HG02642 (cell line): ENCODE measurements at regions not wholly inside any gene's neighbourhood (a gene's known extent, or its start where the extent isn't known, plus 50 kb on each side); places are given as distances from the start of the nearest gene placed in this dataset.

ENCODE experiments used
- ATAC-seq: cut with Tn5 transposase; IDR thresholded peaks from one replicate; pipeline ENCODE4 v1.9.1; 2021; ENCODE audit warnings: mild to moderate bottlenecking; ENCODE audit not compliant: unreplicated experiment, poor library complexity

- ATAC-seq = no peak
Observed at GRCh38 chr3:82080261-82080660, 318.8 kb upstream of the GBE1 start.

GRCh38 chr3:82079335-82079890, 318.0 kb upstream of the GBE1 start:
- ATAC-seq = no peak

- ATAC-seq = no peak
Observed at GRCh38 chr3:82078246-82078645, 316.8 kb upstream of the GBE1 start.

DNA sequence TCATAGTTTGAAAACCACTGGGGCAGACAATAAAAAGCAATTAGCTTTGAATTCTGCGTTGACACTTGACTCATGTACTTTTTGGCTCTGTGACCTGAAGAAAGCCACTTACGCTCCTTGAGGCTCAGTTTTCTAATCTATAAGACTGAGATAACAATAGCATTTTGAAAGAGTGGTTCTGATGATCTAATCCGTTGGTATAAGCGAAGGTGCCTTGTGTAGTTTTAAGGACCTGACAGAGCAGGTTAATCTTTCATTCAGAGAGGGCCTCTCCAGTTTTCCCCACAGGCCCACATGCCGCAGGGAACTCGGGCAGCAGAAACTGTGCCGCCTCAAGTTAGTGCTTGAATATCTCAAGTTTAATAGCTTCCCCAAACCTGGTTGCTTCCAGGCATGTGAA, 306.0 kb upstream of the GBE1 start:
- ATAC-seq = no peak

- ATAC-seq = no peak
Observed at GRCh38 chr3:82058809-82059208, 297.4 kb upstream of the GBE1 start.

DNA sequence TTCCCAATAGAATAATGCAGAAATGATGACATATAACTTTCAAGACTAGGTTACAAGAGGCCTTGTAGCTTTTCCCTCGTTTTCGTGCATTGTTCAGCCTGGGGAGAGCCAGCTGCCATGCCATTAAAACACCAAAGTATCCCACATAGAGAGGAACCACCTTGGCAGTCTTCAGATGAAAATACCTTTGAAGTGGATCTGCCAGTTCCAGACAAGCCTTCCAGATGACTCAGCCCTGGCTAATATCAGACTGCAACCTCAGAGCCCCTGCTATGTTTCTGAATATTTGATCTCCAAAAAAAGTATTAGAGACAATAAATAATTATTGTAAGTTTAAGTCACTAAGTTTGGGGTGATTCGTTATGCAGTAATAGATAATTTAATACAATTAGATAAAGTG, 294.3 kb upstream of the GBE1 start:
- ATAC-seq = no peak

DNA sequence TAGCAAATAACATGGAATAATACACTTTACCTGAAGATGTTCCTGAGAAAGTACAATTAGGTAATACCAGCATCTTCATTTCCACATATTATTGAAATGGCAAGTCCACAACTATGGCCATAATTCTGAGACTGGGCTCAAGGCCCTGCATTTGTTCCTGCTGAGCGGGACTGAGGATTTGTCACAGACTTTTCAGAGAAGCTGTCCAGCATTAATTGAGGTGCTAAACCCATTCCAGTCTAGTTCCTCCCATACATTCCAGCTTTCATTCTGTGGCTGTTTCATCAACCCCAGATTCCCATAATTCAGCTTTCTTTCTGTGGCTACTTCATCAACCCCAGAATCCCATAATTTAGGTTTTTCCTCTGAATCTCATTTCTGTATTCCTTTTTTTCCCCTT, 293.4 kb upstream of the GBE1 start:
- ATAC-seq = no peak

- no peak for ATAC-seq
Observed at GRCh38 chr3:82053236-82053635, 291.8 kb upstream of the GBE1 start.

DNA sequence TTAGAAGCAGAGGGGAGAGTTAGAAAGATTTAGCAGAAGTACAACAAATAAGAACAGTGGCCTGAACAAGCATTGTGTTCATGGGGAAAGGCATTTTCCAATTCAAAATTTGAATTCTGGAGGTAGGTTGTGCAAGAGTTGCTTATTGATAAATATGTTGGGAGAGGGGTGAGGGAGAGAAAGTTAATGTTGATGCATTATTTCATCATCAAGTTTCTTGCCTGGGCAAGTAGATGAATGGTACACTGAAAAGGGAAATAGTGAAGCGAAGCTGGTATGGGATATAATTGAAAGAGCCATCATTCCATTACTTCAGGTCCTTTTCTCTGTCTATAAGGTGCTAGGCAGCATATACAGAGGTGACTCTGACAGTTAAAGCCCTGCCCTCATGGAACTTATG, 288.9 kb upstream of the GBE1 start:
- ATAC-seq = no peak

- ATAC-seq = no peak
Observed at GRCh38 chr3:82048711-82049110, 287.3 kb upstream of the GBE1 start.

GRCh38 chr3:82044930-82045705, 283.7 kb upstream of the GBE1 start:
- ATAC-seq = no peak

- no peak for ATAC-seq
Observed at GRCh38 chr3:82038556-82038955, 277.1 kb upstream of the GBE1 start.

GRCh38 chr3:82033186-82033585, 271.7 kb upstream of the GBE1 start:
- no peak for ATAC-seq

DNA sequence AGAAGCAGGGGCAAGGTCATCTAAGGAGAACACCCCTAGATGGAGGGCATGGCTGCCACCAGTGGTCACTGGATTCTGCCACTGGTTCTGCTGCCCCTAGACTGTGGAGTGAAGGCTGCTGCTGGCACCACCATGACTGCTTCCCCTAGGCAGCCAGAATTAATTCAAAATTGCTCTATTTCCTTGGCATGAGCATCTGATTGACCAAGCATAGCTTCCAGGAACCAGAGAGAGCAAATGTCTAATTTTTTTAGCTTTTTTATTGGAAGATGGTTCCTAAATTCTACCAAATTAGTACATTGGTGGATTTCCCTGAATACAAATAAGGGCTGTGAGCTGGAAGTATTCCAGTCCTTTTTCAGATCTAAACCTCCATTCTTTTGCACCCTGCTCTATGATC, 270.2 kb upstream of the GBE1 start:
- ATAC-seq = no peak

- no peak for ATAC-seq
Observed at GRCh38 chr3:82030916-82031315, 269.5 kb upstream of the GBE1 start.

GRCh38 chr3:82022836-82023235, 261.4 kb upstream of the GBE1 start:
- ATAC-seq = no peak

DNA sequence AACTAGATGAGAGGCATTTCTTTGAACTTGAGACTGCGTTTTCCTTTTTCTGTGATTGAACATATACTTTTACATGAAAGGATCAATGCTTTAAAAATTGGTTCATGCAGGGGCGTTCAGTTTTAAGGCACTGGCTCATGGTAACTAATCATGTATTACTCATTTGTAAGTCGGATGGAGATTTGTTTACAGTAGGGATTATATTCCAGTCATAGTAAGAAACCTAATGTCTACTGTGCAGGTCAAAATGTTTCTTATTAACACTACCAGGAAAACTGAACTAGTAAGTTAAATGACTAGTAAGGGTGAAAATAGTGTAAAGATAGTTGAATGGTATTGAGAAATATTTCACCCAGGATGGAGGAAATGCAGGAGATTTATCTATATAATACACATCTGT, 258.8 kb upstream of the GBE1 start:
- no peak for ATAC-seq

DNA sequence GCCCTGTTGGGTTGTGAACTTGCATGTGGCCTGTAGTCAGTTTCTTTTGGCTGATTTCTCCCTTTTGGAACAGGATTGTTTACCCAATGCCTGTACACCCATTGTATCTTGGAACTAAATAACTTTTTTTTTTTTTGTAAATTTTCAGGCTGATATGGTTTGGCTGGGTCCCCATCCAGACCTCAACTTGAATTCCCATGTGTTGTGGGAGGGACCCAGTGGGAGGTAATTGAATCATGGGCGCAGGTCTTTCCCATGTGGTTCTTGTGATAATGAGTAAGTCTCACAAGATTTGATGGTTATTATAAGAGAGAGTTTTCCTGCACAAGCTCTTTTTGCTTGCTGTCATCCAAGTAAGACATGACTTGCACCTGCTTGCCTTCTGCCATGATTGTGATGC, 253.8 kb upstream of the GBE1 start:
- no peak for ATAC-seq

DNA sequence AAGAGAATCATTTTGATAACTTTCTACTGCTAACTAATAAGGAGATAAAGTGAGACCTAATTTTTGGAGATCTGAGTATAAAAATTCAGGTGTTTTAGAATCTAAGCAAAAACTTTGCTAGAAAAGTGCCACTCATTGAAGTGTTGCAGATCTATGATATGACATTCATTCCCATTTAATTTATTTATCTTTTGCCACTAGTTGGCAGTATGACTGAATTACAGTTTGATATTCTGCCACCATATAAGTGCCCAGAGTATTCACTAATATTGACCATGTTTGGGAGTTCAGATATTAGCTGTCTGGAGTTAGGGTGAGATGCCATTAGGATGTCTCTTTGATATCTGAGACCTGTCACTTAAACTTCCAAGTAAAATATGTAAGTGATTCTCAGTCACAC, 251.3 kb upstream of the GBE1 start:
- no peak for ATAC-seq

GRCh38 chr3:82011336-82011735, 249.9 kb upstream of the GBE1 start:
- no peak for ATAC-seq

DNA sequence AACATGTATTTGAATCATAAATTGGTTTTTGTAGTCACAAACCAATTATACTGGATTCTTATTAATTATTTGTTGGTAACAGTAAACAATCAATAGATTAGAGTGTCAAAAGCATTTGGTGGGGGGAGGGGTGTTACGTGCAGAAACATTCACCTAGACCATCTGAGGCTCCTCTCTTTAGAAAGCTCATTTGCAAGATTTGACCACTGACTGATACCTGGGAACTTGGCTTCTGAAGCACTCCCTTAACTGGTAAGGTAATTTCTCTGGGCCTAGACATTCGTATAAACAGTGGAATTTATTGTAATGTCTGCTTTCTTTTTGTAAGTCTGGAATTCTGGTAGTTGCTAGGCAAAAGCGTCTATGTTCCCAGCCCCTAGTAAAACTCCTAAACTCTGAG, 243.8 kb upstream of the GBE1 start:
- ATAC-seq = no peak

- ATAC-seq = no peak
Observed at GRCh38 chr3:82004266-82004665, 242.8 kb upstream of the GBE1 start.
